Fibroblast of lung (primary cell): ENCODE measurements at regions not wholly inside any gene's neighbourhood (a gene's known extent, or its start where the extent isn't known, plus 50 kb on each side); places are given as distances from the start of the nearest gene placed in this dataset.

ENCODE experiments used
- DNase-seq, 2 donors: peaks; one replicate each; pipeline versions ENCODE4 v3.0.0 to v3.0.0-alpha.2; 2010; ENCODE audit warnings: low read depth in 2 of 2
- H2AFZ ChIP-seq: 2 replicates; pipeline ENCODE4 v1.5.1; 2012; ENCODE audit warnings: low read length, control low read depth, inconsistent platforms
- H3K27ac ChIP-seq: 2 replicates; pipeline ENCODE4 v1.5.1; 2011; ENCODE audit warnings: low read length, control low read depth; ENCODE audit not compliant: insufficient read depth
- H3K27me3 ChIP-seq: 2 replicates; pipeline ENCODE4 v1.5.1; 2011; ENCODE audit warnings: mild to moderate bottlenecking, low read length; ENCODE audit not compliant: control insufficient read depth, insufficient read depth
- H3K36me3 ChIP-seq: 2 replicates; pipeline ENCODE4 v1.5.1; 2011; ENCODE audit warnings: low read length; ENCODE audit not compliant: control insufficient read depth, insufficient read depth
- H3K4me1 ChIP-seq: 2 replicates; pipeline ENCODE4 v1.5.1; 2011; ENCODE audit warnings: low read length; ENCODE audit not compliant: control insufficient read depth, insufficient read depth; ENCODE audit errors: extremely low read depth
- H3K4me2 ChIP-seq: 2 replicates; pipeline ENCODE4 v1.5.1; 2011; ENCODE audit warnings: low read length, control low read depth; ENCODE audit not compliant: insufficient read depth; ENCODE audit errors: extremely low read depth
- H3K4me3 ChIP-seq, 4 experiments: fragments of 200-600 bp in 1 of 4; sonication (generic) in 1 of 4; replicated peaks in 1 of 4; 2 replicates each; pipeline ENCODE4 v1.5.1; 2011 to 2016; ENCODE audit warnings: low read length in 4 of 4, low read depth in 3 of 4, mild to moderate bottlenecking in 3 of 4, control low read depth in 2 of 4, inconsistent platforms in 1 of 4, mixed read lengths in 1 of 4; ENCODE audit not compliant: insufficient read depth in 1 of 4; ENCODE audit errors: control extremely low read depth in 1 of 4
- H3K79me2 ChIP-seq: 2 replicates; pipeline ENCODE4 v1.5.1; 2012; ENCODE audit warnings: mild to moderate bottlenecking, low read length, inconsistent platforms; ENCODE audit not compliant: control insufficient read depth, insufficient read depth
- H3K9ac ChIP-seq: 2 replicates; pipeline ENCODE4 v1.5.1; 2011; ENCODE audit warnings: mild to moderate bottlenecking, low read length, control low read depth; ENCODE audit not compliant: insufficient read depth
- H3K9me3 ChIP-seq: 2 replicates; pipeline ENCODE4 v1.5.1; 2012; ENCODE audit warnings: low read depth, low read length; ENCODE audit not compliant: control insufficient read depth, insufficient read depth
- H4K20me1 ChIP-seq: 2 replicates; pipeline ENCODE4 v1.5.1; 2011; ENCODE audit warnings: low read length; ENCODE audit not compliant: control insufficient read depth, insufficient read depth; ENCODE audit errors: extremely low read depth
- CTCF ChIP-seq, 2 donors: IDR thresholded peaks in 1 of 2; conservative IDR thresholded peaks in 1 of 2; 1 replicate in 1 of 2; 2 replicates in 1 of 2; pipeline ENCODE4 v1.5.1; 2011 to 2012; ENCODE audit warnings: low read length in 2 of 2, control low read depth in 1 of 2, inconsistent platforms in 1 of 2, low read depth in 1 of 2, mild to moderate bottlenecking in 1 of 2
- EZH2 ChIP-seq: IDR thresholded peaks from 2 replicates; pipeline ENCODE4 v1.5.1; 2012; ENCODE audit warnings: low read length, control low read depth, mild to moderate bottlenecking; ENCODE audit errors: missing control alignments

DNA sequence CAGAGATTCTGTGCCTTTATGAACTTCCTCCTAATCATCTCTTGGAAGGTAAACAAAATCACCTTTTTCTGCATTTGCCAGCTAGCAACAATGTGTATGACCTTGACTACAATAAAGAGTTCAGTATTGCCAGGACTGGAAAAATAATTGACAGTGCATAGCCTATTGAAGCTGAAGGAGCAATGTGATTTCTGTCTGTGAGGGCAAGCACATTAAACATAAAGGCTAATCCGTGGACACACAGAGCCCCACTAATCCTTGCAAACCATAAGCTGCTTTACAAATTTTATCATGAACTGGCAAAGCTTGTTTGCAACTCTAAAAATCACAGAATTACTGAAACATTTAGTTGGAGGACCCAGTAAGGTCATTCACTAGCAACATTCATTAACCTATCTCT is 563.8 kb downstream of the PYDC2 start:
- Histone ChIP-seq H3K4me1 (no peaks in the 10 kb centered on the region), H3K4me3 (no peak overlapping the region), H3K4me2 (no peak overlapping the region), H3K27me3 (no peaks in the 10 kb centered on the region), H3K27ac (no peak overlapping the region), H3K9me3 (no peaks in the 10 kb centered on the region), H2AFZ (no peak overlapping the region), H4K20me1 (no peaks in the 10 kb centered on the region), H3K9ac (no peak overlapping the region), H3K79me2 (no peaks in the 10 kb centered on the region), H3K36me3 (no peaks in the 10 kb centered on the region)
- no peak for DNase-seq
- TF ChIP-seq CTCF (conservative IDR thresholded peaks at IDR 0.05 in 1 of 2, IDR thresholded peaks at IDR 0.05 in 1 of 2; ENCODE audit: low read depth in 1 of 2, low read length in 2 of 2) (no peak), EZH2 (no peak)

DNA sequence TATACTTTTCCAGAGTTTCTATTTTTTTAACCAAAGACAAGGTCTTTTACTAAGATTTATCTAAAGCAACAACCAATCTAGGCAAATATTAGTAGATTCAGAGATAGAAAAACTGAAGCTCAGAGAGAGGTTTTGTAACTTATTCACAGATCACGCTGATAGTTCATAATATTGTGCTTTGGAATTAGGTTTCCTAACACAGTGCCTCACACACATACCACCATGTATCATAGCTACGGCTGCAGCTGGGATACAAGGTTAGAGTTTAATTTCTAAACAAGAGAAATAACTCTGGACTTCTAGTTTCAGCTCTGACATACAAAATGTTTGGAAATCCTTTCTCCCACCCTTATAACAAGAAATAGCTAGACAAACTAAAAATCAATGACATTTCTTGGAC is 565.7 kb downstream of the PYDC2 start:
- Histone ChIP-seq H3K9ac (no peak overlapping the region), H3K4me2 (no peak overlapping the region), H3K36me3 (no peaks in the 10 kb centered on the region), H3K27me3 (no peaks in the 10 kb centered on the region), H2AFZ (no peak overlapping the region), H3K9me3 (no peaks in the 10 kb centered on the region), H3K4me1 (no peaks in the 10 kb centered on the region), H4K20me1 (no peaks in the 10 kb centered on the region), H3K79me2 (no peaks in the 10 kb centered on the region), H3K27ac (no peak overlapping the region), H3K4me3 (no peak overlapping the region)
- no peak for DNase-seq
- TF ChIP-seq EZH2 (no peak), CTCF (conservative IDR thresholded peaks at IDR 0.05 in 1 of 2, IDR thresholded peaks at IDR 0.05 in 1 of 2; ENCODE audit: low read depth in 1 of 2, low read length in 2 of 2) (no peak)

DNA sequence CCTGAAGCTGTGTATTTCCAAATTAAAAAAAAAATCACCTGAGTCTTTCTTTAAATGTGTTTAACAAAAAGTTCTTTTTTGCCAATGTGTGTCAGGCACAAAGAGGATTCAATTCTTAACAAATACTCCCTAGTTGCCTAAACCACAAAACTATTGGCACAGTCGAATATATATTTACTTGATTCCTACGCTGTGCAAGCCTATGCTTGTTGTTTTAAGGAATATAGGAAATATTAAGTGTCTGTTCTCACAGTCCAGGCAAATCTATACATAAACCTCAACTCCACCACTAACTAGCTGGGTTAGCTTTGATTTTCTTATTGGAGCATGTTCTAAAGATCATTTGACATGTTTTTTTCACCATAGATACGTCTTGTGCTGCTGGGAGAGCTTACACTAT is 571.0 kb downstream of the PYDC2 start:
- Histone ChIP-seq H4K20me1 (no peaks in the 10 kb centered on the region), H3K27me3 (no peaks in the 10 kb centered on the region), H2AFZ (no peak overlapping the region), H3K79me2 (no peaks in the 10 kb centered on the region), H3K36me3 (no peaks in the 10 kb centered on the region), H3K4me2 (no peak overlapping the region), H3K9ac (no peak overlapping the region), H3K4me1 (no peaks in the 10 kb centered on the region), H3K27ac (no peak overlapping the region), H3K4me3 (no peak overlapping the region), H3K9me3 (no peaks in the 10 kb centered on the region)
- DNase-seq = no peak
- TF ChIP-seq EZH2 (no peak), CTCF (conservative IDR thresholded peaks at IDR 0.05 in 1 of 2, IDR thresholded peaks at IDR 0.05 in 1 of 2; ENCODE audit: low read depth in 1 of 2, low read length in 2 of 2) (no peak)
